ENCODE measurements at regions not wholly inside any gene's neighbourhood (a gene's known extent, or its start where the extent isn't known, plus 50 kb on each side); places are given as distances from the start of the nearest gene placed in this dataset.

DNA sequence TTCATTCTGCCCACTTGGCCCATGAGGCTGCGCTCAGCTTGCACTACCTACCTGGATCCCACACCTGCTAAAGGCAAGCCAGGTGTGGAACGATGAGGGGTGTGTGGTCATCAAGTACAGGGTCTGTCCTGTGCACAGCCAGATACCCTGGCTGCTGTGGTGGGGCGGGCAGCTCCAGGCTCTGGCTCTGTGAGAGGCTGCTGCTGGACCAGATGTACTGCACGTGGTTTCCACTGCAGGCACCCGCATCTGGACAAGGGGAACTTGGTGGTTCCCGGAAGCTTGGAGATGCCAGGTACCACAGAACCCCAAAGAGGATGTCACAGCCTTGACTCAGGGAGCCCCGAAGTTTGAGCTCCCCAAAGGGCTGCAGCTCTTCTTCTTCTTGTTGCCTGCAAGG lies 68.1 kb upstream of the ZNF804A start:
- H3K27me3 Mint-ChIP-seq, result no peaks in the 10 kb centered on the region

DNA sequence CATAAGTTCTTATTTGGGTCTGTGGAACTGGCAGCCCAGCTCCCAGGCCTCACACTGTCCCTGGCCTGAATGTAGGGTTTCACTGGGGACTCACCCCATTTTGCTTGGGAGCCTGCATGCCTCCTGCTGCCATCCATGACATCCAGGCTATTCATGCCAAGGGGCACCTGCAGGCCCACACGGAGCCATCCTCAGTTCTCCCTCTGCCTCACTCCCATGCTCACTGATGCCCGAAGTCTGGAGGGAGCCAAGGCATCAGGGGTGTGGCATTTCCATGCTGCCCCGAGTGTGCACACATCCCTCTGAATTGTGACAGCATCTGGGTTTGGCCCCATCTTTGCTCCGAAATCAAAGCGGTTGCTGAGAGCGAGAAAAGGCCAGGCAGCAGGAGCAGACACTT lies 67.4 kb upstream of the ZNF804A start:
- H3K4me3 Mint-ChIP-seq (ENCODE audit: low read depth), result no peak overlapping the region
- no peaks in the 10 kb centered on the region for H3K4me1 Mint-ChIP-seq (ENCODE audit: low read depth)
- H3K27me3 Mint-ChIP-seq, result no peaks in the 10 kb centered on the region
- H3K36me3 Mint-ChIP-seq (ENCODE audit: insufficient read depth), result no peaks in the 10 kb centered on the region
- TF ChIP-seq, protein P1, sequence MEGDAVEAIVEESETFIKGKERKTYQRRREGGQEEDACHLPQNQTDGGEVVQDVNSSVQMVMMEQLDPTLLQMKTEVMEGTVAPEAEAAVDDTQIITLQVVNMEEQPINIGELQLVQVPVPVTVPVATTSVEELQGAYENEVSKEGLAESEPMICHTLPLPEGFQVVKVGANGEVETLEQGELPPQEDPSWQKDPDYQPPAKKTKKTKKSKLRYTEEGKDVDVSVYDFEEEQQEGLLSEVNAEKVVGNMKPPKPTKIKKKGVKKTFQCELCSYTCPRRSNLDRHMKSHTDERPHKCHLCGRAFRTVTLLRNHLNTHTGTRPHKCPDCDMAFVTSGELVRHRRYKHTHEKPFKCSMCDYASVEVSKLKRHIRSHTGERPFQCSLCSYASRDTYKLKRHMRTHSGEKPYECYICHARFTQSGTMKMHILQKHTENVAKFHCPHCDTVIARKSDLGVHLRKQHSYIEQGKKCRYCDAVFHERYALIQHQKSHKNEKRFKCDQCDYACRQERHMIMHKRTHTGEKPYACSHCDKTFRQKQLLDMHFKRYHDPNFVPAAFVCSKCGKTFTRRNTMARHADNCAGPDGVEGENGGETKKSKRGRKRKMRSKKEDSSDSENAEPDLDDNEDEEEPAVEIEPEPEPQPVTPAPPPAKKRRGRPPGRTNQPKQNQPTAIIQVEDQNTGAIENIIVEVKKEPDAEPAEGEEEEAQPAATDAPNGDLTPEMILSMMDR (IDR thresholded peaks at IDR 0.05; ENCODE audit: unreplicated experiment), result no peak
- H3K9me3 Mint-ChIP-seq (ENCODE audit: low read depth), result peaks cover 11% of the 10 kb centered on the region
- no peak for DNase-seq (ENCODE audit: low spot score, unreplicated experiment)
- no peak overlapping the region for H3K27ac Mint-ChIP-seq

More for the DNA sequence above, 68.1 kb upstream of the ZNF804A start:
- no peak for DNase-seq (ENCODE audit: low spot score, unreplicated experiment)
- H3K27ac Mint-ChIP-seq, result no peak overlapping the region
- H3K36me3 Mint-ChIP-seq (ENCODE audit: insufficient read depth), result no peaks in the 10 kb centered on the region
- peaks cover 14% of the 10 kb centered on the region for H3K9me3 Mint-ChIP-seq (ENCODE audit: low read depth)
- TF ChIP-seq, protein P1 (IDR thresholded peaks at IDR 0.05; ENCODE audit: unreplicated experiment), result no peak
- H3K4me1 Mint-ChIP-seq (ENCODE audit: low read depth), result no peaks in the 10 kb centered on the region
- H3K4me3 Mint-ChIP-seq (ENCODE audit: low read depth), result no peak overlapping the region

DNA sequence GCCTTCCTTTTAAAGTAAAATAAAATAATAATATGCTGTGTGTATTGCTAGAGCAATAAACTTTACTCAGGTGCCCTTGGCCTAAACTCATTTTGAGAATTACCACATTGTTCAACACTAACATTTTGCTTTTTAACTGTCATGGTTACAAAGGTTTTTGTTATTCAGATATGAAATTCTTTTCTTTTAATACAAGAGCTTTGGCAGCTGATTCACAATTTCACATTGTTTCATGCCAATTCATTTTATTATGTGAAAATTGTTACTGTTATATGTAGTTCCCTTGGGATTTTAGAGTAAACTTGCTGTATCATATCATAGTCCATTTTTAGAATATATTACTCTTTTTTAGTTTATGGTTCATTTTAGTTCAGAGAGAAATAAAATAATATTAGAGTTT lies 65.8 kb upstream of the ZNF804A start:
- H3K9me3 Mint-ChIP-seq (ENCODE audit: low read depth), result peaks cover 7% of the 10 kb centered on the region
- H3K27me3 Mint-ChIP-seq, result no peaks in the 10 kb centered on the region
- TF ChIP-seq, protein P1 (IDR thresholded peaks at IDR 0.05; ENCODE audit: unreplicated experiment), result no peak
- no peak overlapping the region for H3K4me3 Mint-ChIP-seq (ENCODE audit: low read depth)
- H3K36me3 Mint-ChIP-seq (ENCODE audit: insufficient read depth), result no peaks in the 10 kb centered on the region
- H3K27ac Mint-ChIP-seq, result no peak overlapping the region
- no peaks in the 10 kb centered on the region for H3K4me1 Mint-ChIP-seq (ENCODE audit: low read depth)
- DNase-seq (ENCODE audit: low spot score, unreplicated experiment), result no peak

DNA sequence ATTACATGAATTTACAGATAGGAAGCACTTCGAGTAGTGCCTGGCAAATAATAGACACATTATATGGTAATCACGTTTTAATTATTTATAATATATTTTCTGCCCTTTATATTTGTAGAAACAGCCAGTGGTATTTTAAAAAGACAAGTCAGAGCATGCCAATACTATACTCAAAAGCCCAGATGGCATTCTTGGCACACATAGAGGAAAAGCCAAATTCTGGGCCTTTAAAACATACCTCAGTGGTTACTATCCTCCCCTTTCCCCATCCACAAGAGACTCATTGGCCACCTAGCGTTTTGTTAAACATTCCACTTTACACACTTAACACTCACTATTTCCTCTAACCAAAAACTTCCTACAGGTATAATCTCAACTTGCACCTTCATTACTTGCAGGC lies 63.3 kb upstream of the ZNF804A start:
- H3K27ac Mint-ChIP-seq, result no peak overlapping the region
- no peak overlapping the region for H3K4me3 Mint-ChIP-seq (ENCODE audit: low read depth)
- H3K27me3 Mint-ChIP-seq, result no peaks in the 10 kb centered on the region
- TF ChIP-seq, protein P1 (IDR thresholded peaks at IDR 0.05; ENCODE audit: unreplicated experiment), result no peak
- H3K4me1 Mint-ChIP-seq (ENCODE audit: low read depth), result no peaks in the 10 kb centered on the region
- no peaks in the 10 kb centered on the region for H3K36me3 Mint-ChIP-seq (ENCODE audit: insufficient read depth)
- DNase-seq (ENCODE audit: low spot score, unreplicated experiment), result no peak
- H3K9me3 Mint-ChIP-seq (ENCODE audit: low read depth), result no peaks in the 10 kb centered on the region

DNA sequence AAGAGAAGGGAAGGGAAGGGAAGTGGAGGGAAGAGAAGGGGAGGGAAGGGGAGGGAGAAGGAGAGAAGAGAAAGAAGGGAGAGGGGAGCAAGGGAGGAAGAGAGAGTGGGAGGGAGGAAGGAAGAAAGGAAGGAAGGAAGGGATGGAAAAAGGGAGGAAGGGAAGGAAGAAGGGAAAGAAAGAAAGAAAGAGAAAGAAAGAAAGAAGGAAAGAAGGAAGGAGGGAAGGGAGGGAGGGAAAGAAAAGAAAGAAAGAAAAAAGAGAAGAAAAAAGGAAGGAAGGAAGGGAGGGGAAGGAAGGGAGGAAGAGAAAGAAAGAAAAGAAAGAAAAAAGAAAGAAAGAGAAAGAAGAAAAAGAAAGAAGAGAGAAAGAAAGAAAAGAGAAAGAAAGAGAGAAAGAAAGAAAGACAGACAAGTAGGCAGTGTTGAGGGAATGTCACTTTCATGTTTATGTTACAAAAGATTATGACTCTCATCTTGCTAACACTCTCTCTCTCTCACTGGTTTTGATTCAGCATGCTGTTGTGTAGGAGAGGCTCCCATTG lies 58.0 kb upstream of the ZNF804A start:
- Mint-ChIP-seq H3K4me3 (ENCODE audit: low read depth) (no peak overlapping the region), H3K36me3 (ENCODE audit: insufficient read depth) (no peaks in the 10 kb centered on the region), H3K4me1 (ENCODE audit: low read depth) (no peaks in the 10 kb centered on the region), H3K9me3 (ENCODE audit: low read depth) (no peaks in the 10 kb centered on the region), H3K27me3 (no peaks in the 10 kb centered on the region), H3K27ac (no peak overlapping the region)
- TF ChIP-seq, protein P1 (IDR thresholded peaks at IDR 0.05; ENCODE audit: unreplicated experiment), result no peak
- DNase-seq (ENCODE audit: low spot score, unreplicated experiment), result no peak

Data from progenitor cell of endocrine pancreas (in vitro differentiated cells).